ENCODE measurements at regions not wholly inside any gene's neighbourhood (a gene's known extent, or its start where the extent isn't known, plus 50 kb on each side); places are given as distances from the start of the nearest gene placed in this dataset.
"Not testable (repeated sequence)": the region's sequence is repeated elsewhere in the genome, so short reads cannot be mapped to it uniquely, and the experiment has no call there.

GRCh38 chr14:105891631-105892452 is 365.5 kb downstream of the TMEM121 start:
- no peak for DNase-seq (ENCODE audit: low read depth)
- TF ChIP-seq CTCF (IDR thresholded peaks at IDR 0.05; ENCODE audit: control insufficient read depth, insufficient read depth, low read depth, low read length, missing control alignments): no peak
- H3K4me3 ChIP-seq (ENCODE audit: control insufficient read depth, low read depth, low read length): no peak overlapping the region

GRCh38 chr14:105892453-105893441 is 366.4 kb downstream of the TMEM121 start:
- not testable (repeated sequence) for H3K4me3 ChIP-seq (ENCODE audit: control insufficient read depth, low read depth, low read length); DNase-seq (ENCODE audit: low read depth)

- H3K4me3 ChIP-seq (ENCODE audit: control insufficient read depth, low read depth, low read length); DNase-seq (ENCODE audit: low read depth): not testable (repeated sequence)
These were observed 367.3 kb downstream of the TMEM121 start for GRCh38 chr14:105893686-105894085.

GRCh38 chr14:105894125-105894977 is 368.0 kb downstream of the TMEM121 start:
- no peak overlapping the region for H3K4me3 ChIP-seq (ENCODE audit: control insufficient read depth, low read depth, low read length)
- DNase-seq (ENCODE audit: low read depth): no peak
- TF ChIP-seq CTCF (IDR thresholded peaks at IDR 0.05; ENCODE audit: control insufficient read depth, insufficient read depth, low read depth, low read length, missing control alignments): no peak

- TF ChIP-seq CTCF (IDR thresholded peaks at IDR 0.05; ENCODE audit: control insufficient read depth, insufficient read depth, low read depth, low read length, missing control alignments): no peak
- DNase-seq (ENCODE audit: low read depth): no peak
- H3K4me3 ChIP-seq (ENCODE audit: control insufficient read depth, low read depth, low read length): no peak overlapping the region
These were observed 368.8 kb downstream of the TMEM121 start for GRCh38 chr14:105894978-105895881.

- not testable (repeated sequence) for DNase-seq (ENCODE audit: low read depth); H3K4me3 ChIP-seq (ENCODE audit: control insufficient read depth, low read depth, low read length)
These were observed 369.8 kb downstream of the TMEM121 start for GRCh38 chr14:105896206-105896605.

- not testable (repeated sequence) for H3K4me3 ChIP-seq (ENCODE audit: control insufficient read depth, low read depth, low read length); DNase-seq (ENCODE audit: low read depth)
These were observed 370.8 kb downstream of the TMEM121 start for GRCh38 chr14:105896961-105897724.
